ENCODE measurements at regions not wholly inside any gene's neighbourhood (a gene's known extent, or its start where the extent isn't known, plus 50 kb on each side); places are given as distances from the start of the nearest gene placed in this dataset.

GRCh38 chr16:49972961-49973360 is 52.1 kb upstream of the CNEP1R1 start:
- DNase-seq (ENCODE audit: low read depth, low spot score): no peak
- no peaks in the 10 kb centered on the region for H3K27me3 ChIP-seq (ENCODE audit: control insufficient read depth, insufficient read depth, low read length)
- no peak overlapping the region for H3K27ac ChIP-seq (ENCODE audit: low read length)
- no peak overlapping the region for H3K4me3 ChIP-seq (ENCODE audit: low read length)
- no peaks in the 10 kb centered on the region for H3K9me3 ChIP-seq (ENCODE audit: control insufficient read depth, insufficient read depth, low read length)
- H3K36me3 ChIP-seq (ENCODE audit: control insufficient read depth, insufficient read depth, low read length): no peaks in the 10 kb centered on the region
- H3K4me1 ChIP-seq (ENCODE audit: control insufficient read depth, insufficient read depth, low read length): no peaks in the 10 kb centered on the region
- WGBS (ENCODE audit: insufficient coverage, insufficient read length): no CpG with 5 or more reads among the region's 9 CpGs
